OCI-LY7 (cell line): ENCODE measurements at regions not wholly inside any gene's neighbourhood (a gene's known extent, or its start where the extent isn't known, plus 50 kb on each side); places are given as distances from the start of the nearest gene placed in this dataset.

ENCODE experiments used
- EZH2phosphoT487 ChIP-seq: fragments of 200-600 bp; sonication (generic); IDR thresholded peaks from 2 replicates; pipeline ENCODE4 v1.6.1; 2018; ENCODE audit warnings: low read depth, borderline replicate concordance, mild to moderate bottlenecking, mixed run types, antibody characterized with exemption, low read length, moderate library complexity, mixed read lengths
- TF ChIP-seq, protein P1 (sequence below): fragments of 200-600 bp; sonication (generic); conservative IDR thresholded peaks from 2 replicates; pipeline ENCODE4 v1.5.1; 2014; ENCODE audit warnings: mild to moderate bottlenecking, antibody characterized with exemption, low read length, moderate library complexity, mixed read lengths

DNA sequence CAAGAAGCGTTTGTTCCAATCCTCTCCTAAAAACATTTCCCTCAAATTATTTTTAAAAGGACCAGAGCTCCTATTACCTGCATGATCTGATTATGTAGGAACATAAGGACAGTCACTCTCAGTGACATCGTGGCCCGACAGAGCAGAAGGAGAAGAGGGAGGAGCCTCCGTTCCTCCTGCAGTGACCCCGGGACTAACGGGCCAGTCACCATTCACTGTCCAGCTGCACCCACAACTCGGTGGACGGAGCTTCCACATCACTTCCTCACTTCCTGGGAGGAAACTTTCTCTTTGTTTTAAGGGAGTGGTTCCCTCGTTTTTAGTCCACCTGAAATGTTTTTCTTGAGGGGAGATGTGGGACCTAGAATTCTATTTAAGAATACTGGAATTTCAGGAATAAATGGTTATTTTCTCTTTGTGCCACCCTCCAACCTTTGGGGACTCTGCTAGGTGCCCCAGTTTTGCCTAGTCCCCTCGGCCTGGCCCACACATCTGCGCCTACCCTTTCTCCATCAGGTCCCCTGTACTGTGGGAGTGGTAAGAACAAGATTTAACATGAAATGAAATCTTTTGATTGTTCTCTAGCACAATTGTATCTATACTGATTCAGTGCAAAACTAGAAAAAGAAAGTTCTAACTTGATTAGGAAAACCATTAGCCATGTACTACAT is 173.5 kb upstream of the RNF32 start:
- TF ChIP-seq, protein P1, sequence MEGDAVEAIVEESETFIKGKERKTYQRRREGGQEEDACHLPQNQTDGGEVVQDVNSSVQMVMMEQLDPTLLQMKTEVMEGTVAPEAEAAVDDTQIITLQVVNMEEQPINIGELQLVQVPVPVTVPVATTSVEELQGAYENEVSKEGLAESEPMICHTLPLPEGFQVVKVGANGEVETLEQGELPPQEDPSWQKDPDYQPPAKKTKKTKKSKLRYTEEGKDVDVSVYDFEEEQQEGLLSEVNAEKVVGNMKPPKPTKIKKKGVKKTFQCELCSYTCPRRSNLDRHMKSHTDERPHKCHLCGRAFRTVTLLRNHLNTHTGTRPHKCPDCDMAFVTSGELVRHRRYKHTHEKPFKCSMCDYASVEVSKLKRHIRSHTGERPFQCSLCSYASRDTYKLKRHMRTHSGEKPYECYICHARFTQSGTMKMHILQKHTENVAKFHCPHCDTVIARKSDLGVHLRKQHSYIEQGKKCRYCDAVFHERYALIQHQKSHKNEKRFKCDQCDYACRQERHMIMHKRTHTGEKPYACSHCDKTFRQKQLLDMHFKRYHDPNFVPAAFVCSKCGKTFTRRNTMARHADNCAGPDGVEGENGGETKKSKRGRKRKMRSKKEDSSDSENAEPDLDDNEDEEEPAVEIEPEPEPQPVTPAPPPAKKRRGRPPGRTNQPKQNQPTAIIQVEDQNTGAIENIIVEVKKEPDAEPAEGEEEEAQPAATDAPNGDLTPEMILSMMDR: no peak
- no peak for TF ChIP-seq EZH2phosphoT487
